OCI-LY7 (cell line): ENCODE measurements at regions not wholly inside any gene's neighbourhood (a gene's known extent, or its start where the extent isn't known, plus 50 kb on each side); places are given as distances from the start of the nearest gene placed in this dataset.

Experiments
- EZH2phosphoT487 ChIP-seq: fragments of 200-600 bp; sonication (generic); IDR thresholded peaks from 2 replicates; pipeline ENCODE4 v1.6.1; 2018; ENCODE audit warnings: low read depth, borderline replicate concordance, mild to moderate bottlenecking, mixed run types, antibody characterized with exemption, low read length, moderate library complexity, mixed read lengths
- TF ChIP-seq, protein P1 (sequence below): fragments of 200-600 bp; sonication (generic); conservative IDR thresholded peaks from 2 replicates; pipeline ENCODE4 v1.5.1; 2014; ENCODE audit warnings: mild to moderate bottlenecking, antibody characterized with exemption, low read length, moderate library complexity, mixed read lengths

DNA sequence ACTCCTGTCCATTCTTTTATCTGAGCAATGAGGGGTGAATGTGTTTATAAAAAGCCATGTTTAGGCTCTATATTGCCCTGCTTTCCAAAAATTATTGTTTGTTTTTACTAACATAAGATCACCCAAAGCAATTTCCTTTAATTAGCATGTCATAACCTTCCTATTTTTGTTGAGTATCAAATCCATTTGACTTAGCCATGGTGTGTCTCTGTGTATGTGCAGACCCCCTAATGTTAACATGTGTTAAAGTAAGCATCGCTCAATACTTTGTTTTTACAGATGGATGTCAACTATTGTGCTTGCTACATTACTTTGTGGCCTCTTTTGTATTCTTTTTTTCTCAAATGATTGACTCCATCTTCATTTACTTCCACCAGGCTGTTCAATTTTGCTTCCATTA is 585.4 kb downstream of the USP25 start:
- TF ChIP-seq EZH2phosphoT487: no peak
- TF ChIP-seq, protein P1, sequence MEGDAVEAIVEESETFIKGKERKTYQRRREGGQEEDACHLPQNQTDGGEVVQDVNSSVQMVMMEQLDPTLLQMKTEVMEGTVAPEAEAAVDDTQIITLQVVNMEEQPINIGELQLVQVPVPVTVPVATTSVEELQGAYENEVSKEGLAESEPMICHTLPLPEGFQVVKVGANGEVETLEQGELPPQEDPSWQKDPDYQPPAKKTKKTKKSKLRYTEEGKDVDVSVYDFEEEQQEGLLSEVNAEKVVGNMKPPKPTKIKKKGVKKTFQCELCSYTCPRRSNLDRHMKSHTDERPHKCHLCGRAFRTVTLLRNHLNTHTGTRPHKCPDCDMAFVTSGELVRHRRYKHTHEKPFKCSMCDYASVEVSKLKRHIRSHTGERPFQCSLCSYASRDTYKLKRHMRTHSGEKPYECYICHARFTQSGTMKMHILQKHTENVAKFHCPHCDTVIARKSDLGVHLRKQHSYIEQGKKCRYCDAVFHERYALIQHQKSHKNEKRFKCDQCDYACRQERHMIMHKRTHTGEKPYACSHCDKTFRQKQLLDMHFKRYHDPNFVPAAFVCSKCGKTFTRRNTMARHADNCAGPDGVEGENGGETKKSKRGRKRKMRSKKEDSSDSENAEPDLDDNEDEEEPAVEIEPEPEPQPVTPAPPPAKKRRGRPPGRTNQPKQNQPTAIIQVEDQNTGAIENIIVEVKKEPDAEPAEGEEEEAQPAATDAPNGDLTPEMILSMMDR: no peak
